NCI-H2029 (cell line): ENCODE measurements at regions not wholly inside any gene's neighbourhood (a gene's known extent, or its start where the extent isn't known, plus 50 kb on each side); places are given as distances from the start of the nearest gene placed in this dataset.

Experiments used
- DNase-seq: peaks from one replicate; lab custom pipeline; 2025; lab: John Stamatoyannopoulos, UW

GRCh38 chr6:10465629-10466499 is 51.0 kb upstream of the TFAP2A start:
- DNase-seq: peak; percentile 43
